Upper lobe of left lung (tissue), 6 donors: ENCODE measurements at regions not wholly inside any gene's neighbourhood (a gene's known extent, or its start where the extent isn't known, plus 50 kb on each side); places are given as distances from the start of the nearest gene placed in this dataset.

Source experiments
- ATAC-seq, 2 donors: fragments of 200-7000 bp; cut with Tn5 transposase; one replicate each; pipeline ENCODE4 v1.9.1; 2022; ENCODE audit warnings: mild to moderate bottlenecking in 2 of 2, moderate library complexity in 2 of 2; ENCODE audit not compliant: low FRiP score in 2 of 2
- DNase-seq, 2 donors: peaks; one replicate each; pipeline ENCODE4 v3.0.0-alpha.2; 2019 to 2020
- H3K27ac ChIP-seq, 4 donors: fragments of 200-600 bp; sonication (generic); one replicate each; pipeline ENCODE4 v1.5.1; 2016 to 2019
- H3K27me3 ChIP-seq, 4 donors: fragments of 200-600 bp; sonication (generic); one replicate each; pipeline ENCODE4 v1.5.1; 2017 to 2019
- H3K36me3 ChIP-seq, 4 donors: fragments of 200-600 bp; sonication (generic); one replicate each; pipeline ENCODE4 v1.5.1; 2016 to 2019
- H3K4me1 ChIP-seq, 4 donors: fragments of 200-600 bp; sonication (generic); one replicate each; pipeline ENCODE4 v1.5.1; 2018 to 2019
- H3K4me3 ChIP-seq, 4 donors: fragments of 200-600 bp; sonication (generic); one replicate each; pipeline ENCODE4 v1.5.1; 2017 to 2019; ENCODE audit warnings: mild to moderate bottlenecking in 2 of 4, moderate library complexity in 1 of 4
- H3K9me3 ChIP-seq, 4 donors: fragments of 200-600 bp; sonication (generic); one replicate each; pipeline ENCODE4 v1.5.1; 2018 to 2019
- CTCF ChIP-seq, 6 experiments: fragments of 450-650 bp in 4 of 6; fragments of 200-600 bp in 2 of 6; sonication (generic) in 2 of 6; IDR thresholded peaks; one replicate each; pipeline ENCODE4 v1.5.1; 2016 to 2019; ENCODE audit warnings: antibody characterized with exemption in 6 of 6
- EP300 ChIP-seq, 4 donors: sonication (generic); formaldehyde crosslinking; IDR thresholded peaks; one replicate each; pipeline ENCODE4 v1.5.1; 2017; ENCODE audit warnings: antibody characterized with exemption in 4 of 4, control low read depth in 2 of 4
- POLR2A ChIP-seq, 4 donors: fragments of 450-650 bp; IDR thresholded peaks; one replicate each; pipeline ENCODE4 v1.5.1; 2016 to 2017; ENCODE audit warnings: antibody characterized with exemption in 4 of 4, mild to moderate bottlenecking in 2 of 4
- POLR2AphosphoS5 ChIP-seq, 2 donors: sonication (generic); formaldehyde crosslinking; IDR thresholded peaks; one replicate each; pipeline ENCODE4 v1.5.1; 2017; ENCODE audit warnings: antibody characterized with exemption in 2 of 2
- WGBS, 2 donors: methylation state at CpG; one replicate each; pipeline ENCODE4 v1.1.5; 2017 to 2018; 5-methylcytosine and 5-hydroxymethylcytosine counted together
- donor health status: DM: no; HTN: no; CAD: no; lungs with moderate emphysema.
- donor health status: DM: no; HTN: yes; CAD: no; lungs with severe emphysema.

GRCh38 chr11:8336356-8337129 lies 72.9 kb upstream of the LMO1 start:
- no peaks in the 10 kb centered on the region for H3K36me3 ChIP-seq
- no peak for DNase-seq
- H3K4me1 ChIP-seq = no peaks in the 10 kb centered on the region
- no peaks in the 10 kb centered on the region for H3K9me3 ChIP-seq
- H3K27me3 ChIP-seq = no peaks in the 10 kb centered on the region
- H3K4me3 ChIP-seq = no peak overlapping the region
- TF ChIP-seq POLR2A (IDR thresholded peaks at IDR 0.05) = no peak
- TF ChIP-seq POLR2AphosphoS5 (IDR thresholded peaks at IDR 0.05) = no peak
- TF ChIP-seq EP300 (IDR thresholded peaks at IDR 0.05) = no peak
- WGBS, 2 donors = 85% methylated on average over 11 to 16 of the region's 17 CpGs
- no peak overlapping the region for H3K27ac ChIP-seq
- ATAC-seq = no peak

GRCh38 chr11:8335683-8336082 lies 72.0 kb upstream of the LMO1 start:
- 94 to 96% methylated on average over 6 to 7 of the region's 7 CpGs for WGBS, 2 donors
- Histone ChIP-seq H3K4me1 (no peaks in the 10 kb centered on the region), H3K27ac (no peak overlapping the region), H3K27me3 (no peaks in the 10 kb centered on the region), H3K4me3 (no peak overlapping the region), H3K36me3 (no peaks in the 10 kb centered on the region), H3K9me3 (no peaks in the 10 kb centered on the region)
- DNase-seq = no peak
- TF ChIP-seq CTCF (IDR thresholded peaks at IDR 0.05) = no peak
- TF ChIP-seq POLR2AphosphoS5 (IDR thresholded peaks at IDR 0.05) = no peak
- TF ChIP-seq EP300 (IDR thresholded peaks at IDR 0.05) = no peak
- no peak for TF ChIP-seq POLR2A (IDR thresholded peaks at IDR 0.05)
- ATAC-seq = no peak

- Histone ChIP-seq H3K27ac (no peak overlapping the region), H3K27me3 (no peaks in the 10 kb centered on the region), H3K36me3 (no peaks in the 10 kb centered on the region), H3K4me1 (peaks cover 0 to 2% (median 1%) of the 10 kb centered on the region in 4 donors), H3K9me3 (no peaks in the 10 kb centered on the region), H3K4me3 (no peak overlapping the region)
- no peak for DNase-seq
- WGBS, 2 donors = 78 to 89% methylated on average over 6 to 8 of the region's 8 CpGs
- ATAC-seq = no peak
- TF ChIP-seq POLR2A (IDR thresholded peaks at IDR 0.05) (no peak), CTCF (IDR thresholded peaks at IDR 0.05) (no peak), EP300 (IDR thresholded peaks at IDR 0.05) (no peak), POLR2AphosphoS5 (IDR thresholded peaks at IDR 0.05) (no peak)
These were observed 71.5 kb upstream of the LMO1 start for GRCh38 chr11:8335186-8335585.

- DNase-seq = peak in 1 of 2 donors; percentile 42
- Histone ChIP-seq H3K27me3 (no peaks in the 10 kb centered on the region), H3K4me3 (no peak overlapping the region), H3K4me1 (peaks cover 6 to 12% (median 7%) of the 10 kb centered on the region in 4 donors), H3K36me3 (no peaks in the 10 kb centered on the region), H3K27ac (no peak overlapping the region), H3K9me3 (no peaks in the 10 kb centered on the region)
- ATAC-seq = peak in 1 of 2 donors; percentile 8
- 76 to 93% methylated on average over 5 to 7 of the region's 7 CpGs for WGBS, 2 donors
- TF ChIP-seq POLR2A (IDR thresholded peaks at IDR 0.05) (no peak), EP300 (IDR thresholded peaks at IDR 0.05) (no peak), CTCF (IDR thresholded peaks at IDR 0.05) (no peak), POLR2AphosphoS5 (IDR thresholded peaks at IDR 0.05) (no peak)
These were observed 70.2 kb upstream of the LMO1 start for GRCh38 chr11:8333811-8334401.

- no peak for ATAC-seq
- Histone ChIP-seq H3K4me1 (peaks cover 6 to 13% (median 8%) of the 10 kb centered on the region in 4 donors), H3K36me3 (no peaks in the 10 kb centered on the region), H3K4me3 (no peak overlapping the region), H3K27me3 (no peaks in the 10 kb centered on the region), H3K27ac (no peak overlapping the region), H3K9me3 (no peaks in the 10 kb centered on the region)
- 81 to 84% methylated on average over 4 of the region's 4 CpGs for WGBS, 2 donors
- DNase-seq = no peak
- TF ChIP-seq EP300 (IDR thresholded peaks at IDR 0.05) (no peak), CTCF (IDR thresholded peaks at IDR 0.05) (no peak), POLR2A (IDR thresholded peaks at IDR 0.05) (no peak), POLR2AphosphoS5 (IDR thresholded peaks at IDR 0.05) (no peak)
These were observed 69.7 kb upstream of the LMO1 start for GRCh38 chr11:8333376-8333775.
